ENCODE measurements at regions not wholly inside any gene's neighbourhood (a gene's known extent, or its start where the extent isn't known, plus 50 kb on each side); places are given as distances from the start of the nearest gene placed in this dataset.

DNA sequence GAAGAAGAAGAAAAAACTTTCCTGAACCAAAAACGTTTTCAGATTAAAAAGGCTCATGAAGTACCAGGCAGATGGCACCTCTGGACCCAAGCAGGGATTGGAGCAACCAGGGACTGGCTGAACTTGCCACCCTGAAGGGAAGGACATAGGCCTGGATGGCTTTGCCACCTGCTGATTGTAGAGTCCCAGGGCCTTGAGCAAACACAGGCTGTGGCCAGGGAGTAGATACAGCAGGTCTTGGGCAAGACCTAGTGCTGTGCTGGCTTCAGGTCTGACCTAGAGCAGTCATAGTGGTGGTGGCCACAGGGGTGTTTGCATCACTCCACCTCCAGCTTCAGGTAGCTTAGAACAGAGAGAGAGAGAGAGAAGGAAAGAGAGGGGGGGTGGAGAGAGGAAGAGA lies 176.7 kb upstream of the FOXN2 start:
- no peak for DNase-seq

DNA sequence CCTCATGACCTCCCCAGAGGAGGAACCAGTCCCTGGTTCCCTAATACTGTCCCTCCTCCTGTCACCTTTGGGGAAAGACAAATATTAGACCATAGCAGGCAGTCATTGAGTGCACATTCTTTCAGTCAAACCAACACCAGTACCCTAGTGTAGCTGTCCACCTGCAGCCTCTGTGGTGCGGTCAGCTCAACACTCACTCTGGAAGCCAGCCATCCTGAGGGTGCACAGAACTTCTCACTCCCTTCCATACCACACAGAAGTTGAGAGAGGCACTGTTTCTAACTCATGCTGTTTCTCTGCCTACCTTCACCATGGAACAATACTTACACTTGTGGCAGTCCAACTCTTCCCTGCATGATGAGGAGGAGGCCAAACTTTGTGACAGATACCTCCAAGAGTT lies 175.6 kb upstream of the FOXN2 start:
- no peak for DNase-seq

DNA sequence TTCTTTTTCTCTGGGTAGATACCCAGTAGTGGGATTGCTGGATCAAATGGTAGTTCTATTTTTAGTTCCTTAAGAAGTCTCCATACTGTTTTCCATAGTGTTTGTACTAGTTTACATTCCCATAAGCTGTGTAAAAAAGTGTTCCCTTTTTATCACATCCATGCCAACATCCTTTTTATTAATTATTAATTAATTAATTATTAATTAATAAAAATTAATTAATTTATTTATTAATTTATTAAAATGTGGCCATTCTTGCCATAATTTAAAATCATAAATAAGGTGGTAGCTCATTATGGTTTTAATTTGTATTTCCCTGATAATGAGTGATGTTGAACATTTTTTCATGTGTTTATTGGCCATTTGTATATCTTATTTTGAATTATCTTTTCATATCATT lies 173.9 kb upstream of the FOXN2 start:
- no peak for DNase-seq

DNA sequence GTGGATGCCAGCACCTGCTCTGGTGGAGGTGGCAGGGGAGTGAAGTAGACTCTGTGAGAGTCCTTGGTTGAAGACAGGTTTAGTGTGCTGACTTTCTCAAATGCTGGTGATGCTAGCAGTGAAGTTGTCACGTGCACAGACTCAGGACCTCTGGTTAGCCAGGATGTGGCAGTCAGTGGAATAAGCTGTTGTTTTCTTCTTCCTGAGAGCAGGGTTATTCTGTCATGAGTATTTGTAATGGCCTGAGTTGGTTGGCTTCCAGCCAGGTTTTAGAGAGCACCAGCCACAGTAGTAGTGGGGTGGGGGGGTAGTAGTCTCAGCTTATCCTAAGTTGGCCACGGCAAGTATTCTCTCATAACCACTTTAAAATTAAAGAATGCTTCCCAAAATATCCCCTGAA lies 169.7 kb upstream of the FOXN2 start:
- peak in 1 of 56 donors; percentile 24 for DNase-seq

- no peak for DNase-seq
These were observed 168.5 kb upstream of the FOXN2 start for GRCh38 chr2:48145845-48146452.

GRCh38 chr2:48146552-48146951 lies 167.9 kb upstream of the FOXN2 start:
- no peak for DNase-seq

DNA sequence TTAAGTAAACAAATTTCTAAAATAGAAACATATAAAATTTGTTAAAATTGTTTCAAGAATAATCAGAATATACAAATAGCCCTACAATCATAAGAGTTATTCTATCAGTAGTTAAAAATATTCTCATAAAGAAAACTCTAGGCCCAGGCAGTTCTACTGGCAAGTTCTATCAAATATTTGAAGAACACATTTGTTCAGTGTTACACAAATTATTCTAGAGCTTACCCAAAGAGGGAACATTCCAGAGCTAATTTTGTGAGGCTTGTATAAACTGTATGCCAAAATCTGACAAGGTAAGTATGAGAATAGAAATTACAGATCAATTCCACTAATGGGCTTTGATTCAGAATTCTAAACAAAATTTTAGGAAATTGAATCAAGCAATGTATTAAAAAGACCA lies 166.8 kb upstream of the FOXN2 start:
- DNase-seq, result no peak

GRCh38 chr2:48148841-48149430 lies 165.5 kb upstream of the FOXN2 start:
- DNase-seq, result no peak

DNA sequence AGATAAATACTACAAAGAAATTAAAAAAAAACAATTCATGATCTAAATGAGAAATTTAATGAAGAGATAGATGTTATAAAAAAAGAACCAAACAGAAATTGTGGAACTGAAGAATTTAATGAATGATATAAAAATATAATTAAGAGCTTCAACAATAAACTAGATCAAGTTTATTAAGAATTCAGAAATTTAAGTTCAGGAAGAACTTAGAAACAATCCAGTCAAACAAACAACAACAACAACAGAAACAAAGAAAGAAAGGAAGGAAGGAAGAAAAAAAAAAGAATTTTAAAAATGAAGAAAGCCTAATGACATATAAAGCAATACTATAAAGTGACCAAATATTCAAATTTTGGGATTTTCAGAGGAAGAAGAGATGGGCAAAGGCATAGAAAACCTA lies 157.3 kb upstream of the FOXN2 start:
- DNase-seq, result no peak

- no peak for DNase-seq
These were observed 152.9 kb upstream of the FOXN2 start for GRCh38 chr2:48161628-48162027.

DNA sequence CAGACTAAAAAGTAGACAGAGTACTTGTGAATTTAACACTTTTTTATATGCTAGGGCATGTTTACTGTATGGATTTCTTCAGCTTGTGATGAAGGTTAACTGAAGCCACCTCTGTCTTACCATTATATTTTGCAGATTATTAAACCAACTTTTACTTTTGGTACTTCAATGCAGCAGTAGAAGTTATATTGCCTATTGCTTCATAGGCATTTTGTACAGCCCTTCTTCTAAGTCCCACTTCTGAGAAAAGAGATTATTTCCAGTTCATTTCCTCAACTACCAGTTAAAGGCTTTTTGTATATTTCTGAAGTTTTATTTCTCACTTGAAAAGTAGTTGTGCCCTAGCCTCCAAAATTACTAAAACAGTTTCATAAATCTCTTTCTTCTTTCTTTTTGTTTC lies 151.7 kb upstream of the FOXN2 start:
- DNase-seq, result no peak

GRCh38 chr2:48165070-48165753 lies 149.3 kb upstream of the FOXN2 start:
- no peak for DNase-seq

- DNase-seq, result no peak
These were observed 145.3 kb upstream of the FOXN2 start for GRCh38 chr2:48169141-48169592.

- no peak for DNase-seq
These were observed 144.2 kb upstream of the FOXN2 start for GRCh38 chr2:48170281-48170680.

- no peak for DNase-seq
These were observed 141.3 kb upstream of the FOXN2 start for GRCh38 chr2:48173141-48173540.

DNA sequence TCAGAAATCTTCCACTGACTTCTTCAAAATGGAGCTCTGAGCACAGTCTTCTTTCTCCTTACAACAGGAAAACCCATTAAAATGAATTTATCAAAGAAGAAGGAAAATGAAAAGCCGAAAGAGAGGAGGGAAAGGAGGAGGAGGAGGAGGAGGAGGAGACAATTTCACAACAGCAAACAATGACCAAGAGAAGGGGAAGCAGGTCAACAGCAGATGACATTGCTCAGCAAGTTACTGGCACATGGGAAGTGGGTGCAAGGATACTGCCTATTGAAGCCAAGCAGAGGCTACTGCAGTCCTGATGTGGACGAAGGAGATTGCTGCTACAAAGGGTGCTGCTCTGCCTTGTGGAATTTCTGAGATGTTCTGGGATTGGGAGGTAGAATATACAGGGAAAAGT lies 140.0 kb upstream of the FOXN2 start:
- DNase-seq, result no peak

DNA sequence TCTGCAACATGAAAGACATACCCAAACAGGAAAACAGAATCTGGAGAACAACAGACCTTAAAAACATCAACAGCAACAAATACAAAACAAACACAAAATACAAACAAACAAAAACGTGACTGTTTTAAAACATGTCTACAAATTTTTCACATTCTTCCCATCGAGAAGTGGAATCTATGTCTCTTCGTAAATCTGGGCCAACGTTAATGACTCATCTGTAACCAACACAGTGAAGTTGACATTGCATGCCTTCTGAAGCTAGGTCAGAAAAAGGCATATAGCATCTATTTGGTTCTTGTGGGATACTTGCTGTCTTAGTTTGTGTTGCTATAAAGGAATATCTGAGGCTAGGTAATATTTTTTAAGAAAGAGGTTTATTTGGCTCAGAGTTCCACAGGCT lies 139.2 kb upstream of the FOXN2 start:
- no peak for DNase-seq

DNA sequence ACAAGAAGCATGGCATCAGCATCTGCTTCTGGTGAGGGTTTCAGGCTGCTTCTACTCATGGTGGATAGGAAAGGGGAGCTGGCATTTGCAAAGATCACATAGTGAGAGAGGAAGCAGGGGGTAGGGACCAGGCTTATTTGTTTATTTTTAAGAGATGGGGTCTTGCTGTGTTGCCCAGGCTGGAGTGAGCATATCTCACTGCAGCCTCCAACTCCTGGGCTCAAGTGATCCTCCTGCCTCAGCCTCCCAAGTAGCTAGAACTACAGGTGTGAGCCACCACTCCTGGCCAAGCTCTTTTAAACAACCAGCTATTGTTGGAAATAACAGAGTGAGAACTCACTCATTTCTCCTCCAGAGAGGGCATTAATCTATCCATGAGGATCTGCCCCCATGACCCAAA lies 138.8 kb upstream of the FOXN2 start:
- no peak for DNase-seq

DNA sequence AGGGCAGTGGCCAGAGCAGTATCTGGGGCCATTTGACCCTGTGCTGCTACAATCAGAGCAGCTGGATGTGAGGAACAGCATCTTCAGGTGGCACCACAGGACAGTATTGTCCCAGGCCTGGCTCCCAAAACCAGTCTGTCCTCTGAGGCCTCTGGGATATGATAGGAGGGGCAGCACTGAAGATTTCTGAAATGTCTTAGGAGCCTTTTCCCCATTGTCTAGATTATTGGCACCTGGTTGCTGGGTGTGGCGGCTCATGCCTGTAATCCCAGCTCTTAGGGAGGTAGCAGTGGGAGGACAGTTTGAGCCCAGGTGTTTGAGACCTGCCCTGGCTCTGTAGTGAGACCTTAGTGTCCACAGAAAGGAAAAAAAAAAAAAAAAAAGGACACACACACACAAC lies 137.6 kb upstream of the FOXN2 start:
- DNase-seq, result no peak

DNA sequence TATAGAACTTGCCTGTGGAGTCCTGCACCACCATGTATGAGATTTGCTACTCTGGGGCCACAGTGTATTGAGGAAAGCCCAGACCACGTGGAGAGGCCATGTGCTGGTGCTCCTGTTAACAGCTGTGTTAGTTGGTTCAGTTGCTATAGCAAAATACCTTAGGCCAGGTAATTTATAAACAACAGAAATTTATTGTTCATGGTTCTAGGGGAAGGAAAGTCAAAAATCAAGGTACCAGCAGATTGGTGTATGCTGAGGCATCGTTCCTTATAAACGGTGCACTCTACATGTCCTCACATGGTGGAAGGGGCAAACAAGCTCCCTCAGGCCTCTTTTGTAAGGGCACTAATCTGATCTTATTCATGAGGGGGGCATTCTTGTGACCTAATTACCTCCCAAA lies 135.9 kb upstream of the FOXN2 start:
- no peak for DNase-seq

DNA sequence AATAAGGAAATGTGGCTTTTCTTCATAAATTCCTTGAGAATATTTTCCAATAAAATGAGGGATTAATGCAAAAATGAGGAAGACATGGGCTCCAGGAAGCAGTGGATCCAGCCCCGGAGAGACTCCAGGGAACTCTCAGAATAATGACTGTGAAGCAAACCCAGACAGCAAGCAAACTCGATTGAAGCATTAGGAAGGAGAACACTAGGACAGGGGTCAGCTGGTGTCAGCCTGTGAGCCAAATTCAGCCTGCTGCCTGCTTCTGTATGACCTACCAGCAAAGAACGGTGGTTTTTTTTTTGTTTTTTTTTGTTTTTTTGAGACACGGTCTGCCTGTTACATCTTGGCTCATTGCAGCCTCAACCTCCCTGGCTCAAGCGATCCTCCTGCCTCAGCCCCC lies 133.9 kb upstream of the FOXN2 start:
- DNase-seq, result no peak

- no peak for DNase-seq
These were observed 131.2 kb upstream of the FOXN2 start for GRCh38 chr2:48183276-48183675.

GRCh38 chr2:48183991-48184390 lies 130.5 kb upstream of the FOXN2 start:
- no peak for DNase-seq
